HG02763 (cell line): ENCODE measurements at regions not wholly inside any gene's neighbourhood (a gene's known extent, or its start where the extent isn't known, plus 50 kb on each side); places are given as distances from the start of the nearest gene placed in this dataset.
A peak's percentile ranks its signal among the peaks of the same experiment; 100 is the strongest.
"Not testable (repeated sequence)": the region's sequence is repeated elsewhere in the genome, so short reads cannot be mapped to it uniquely, and the experiment has no call there.

ENCODE experiments used
- ATAC-seq: cut with Tn5 transposase; IDR thresholded peaks from one replicate; pipeline ENCODE4 v1.9.1; 2021; ENCODE audit warnings: mild to moderate bottlenecking, moderate library complexity; ENCODE audit not compliant: unreplicated experiment

DNA sequence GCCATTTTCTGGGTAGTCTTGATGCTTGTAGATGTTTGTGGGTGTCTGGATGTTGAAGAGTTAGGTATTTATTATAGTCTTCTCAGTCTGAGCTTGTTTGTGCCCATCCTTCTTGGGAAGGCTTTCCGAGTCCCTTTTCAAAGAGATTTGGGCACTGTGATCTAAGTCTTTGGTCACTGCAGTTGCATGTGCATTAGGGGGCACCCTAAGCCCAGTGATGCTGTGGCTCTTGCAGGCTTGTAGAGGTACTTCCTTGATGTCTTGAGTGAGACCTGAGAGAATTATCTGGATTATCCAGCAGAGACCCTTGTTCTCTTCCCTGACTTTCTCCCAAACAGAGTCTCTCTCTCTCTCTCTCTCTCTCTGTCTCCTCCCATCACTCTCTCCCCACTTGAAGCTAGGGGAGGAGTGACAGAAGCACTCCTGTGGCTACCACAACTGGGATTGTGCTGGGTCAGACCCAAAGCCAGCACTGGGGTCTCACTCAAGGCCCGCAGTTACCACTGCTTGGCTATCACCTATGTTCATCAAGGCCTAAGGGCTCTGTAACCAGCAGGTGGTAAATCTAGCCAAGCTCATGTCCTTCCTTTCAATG, 68.5 kb downstream of the TMCO5A start:
- peak; percentile 82 for ATAC-seq

- no peak for ATAC-seq
These were observed 69.9 kb downstream of the TMCO5A start for GRCh38 chr15:38004218-38004861.

DNA sequence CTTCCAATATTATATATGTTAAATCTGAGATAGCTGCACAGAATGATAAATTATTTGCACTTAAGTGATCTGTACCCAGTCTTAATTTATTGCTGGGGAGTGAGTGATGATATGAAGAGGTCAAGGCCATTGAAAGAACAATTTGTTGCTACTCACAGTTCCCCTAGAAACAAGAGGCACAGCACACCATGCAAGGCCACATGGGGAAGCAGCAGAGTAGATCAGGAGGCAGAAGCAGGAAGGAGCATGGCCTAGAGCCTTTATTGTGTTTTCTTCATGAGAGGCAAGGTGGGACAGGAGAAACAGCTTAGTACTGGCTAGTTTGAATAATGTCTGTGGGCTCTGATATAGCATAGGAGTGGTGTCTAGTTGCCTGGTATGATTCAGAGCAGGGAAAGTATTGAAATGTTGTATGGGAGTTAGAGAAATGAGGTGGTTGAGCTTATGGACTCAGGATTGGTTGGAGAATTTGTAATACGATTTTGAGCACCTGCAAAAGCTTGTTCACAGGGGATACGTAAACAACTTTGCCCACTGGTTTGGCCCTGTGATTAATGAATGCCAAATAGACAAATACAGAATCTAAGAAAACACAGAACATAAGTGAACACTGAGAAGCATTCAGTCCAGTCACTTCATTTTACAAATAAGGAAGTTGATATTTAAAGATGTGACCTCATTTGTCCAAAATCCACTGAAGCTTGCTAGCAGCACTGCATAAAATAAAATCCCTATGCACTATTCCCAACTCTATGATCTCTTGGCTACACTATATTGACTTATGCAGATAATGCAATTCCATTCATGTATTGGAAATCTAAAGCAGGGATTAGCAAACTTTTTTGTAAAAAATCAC, 71.7 kb downstream of the TMCO5A start:
- no peak for ATAC-seq

DNA sequence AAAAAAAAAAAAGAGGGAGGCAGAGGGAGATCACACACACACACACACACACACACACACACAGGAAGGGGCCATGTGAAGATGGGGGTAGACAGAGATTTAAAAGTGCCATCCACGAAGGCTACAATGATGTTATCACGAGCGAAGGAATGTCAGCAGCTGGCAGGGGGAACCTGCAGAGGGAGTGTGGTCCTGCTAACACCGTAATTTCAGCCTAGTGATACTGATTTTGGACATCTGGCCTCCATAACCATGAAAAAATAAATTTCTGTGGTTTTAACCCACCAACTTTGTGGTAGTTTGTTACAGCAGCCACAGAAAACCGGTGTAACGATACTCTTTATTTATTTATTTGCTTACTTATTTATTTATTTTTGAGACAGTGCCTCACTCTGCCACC, 76.0 kb downstream of the TMCO5A start:
- no peak for ATAC-seq

- ATAC-seq: no peak
These were observed 78.5 kb downstream of the TMCO5A start for GRCh38 chr15:38012894-38013293.

DNA sequence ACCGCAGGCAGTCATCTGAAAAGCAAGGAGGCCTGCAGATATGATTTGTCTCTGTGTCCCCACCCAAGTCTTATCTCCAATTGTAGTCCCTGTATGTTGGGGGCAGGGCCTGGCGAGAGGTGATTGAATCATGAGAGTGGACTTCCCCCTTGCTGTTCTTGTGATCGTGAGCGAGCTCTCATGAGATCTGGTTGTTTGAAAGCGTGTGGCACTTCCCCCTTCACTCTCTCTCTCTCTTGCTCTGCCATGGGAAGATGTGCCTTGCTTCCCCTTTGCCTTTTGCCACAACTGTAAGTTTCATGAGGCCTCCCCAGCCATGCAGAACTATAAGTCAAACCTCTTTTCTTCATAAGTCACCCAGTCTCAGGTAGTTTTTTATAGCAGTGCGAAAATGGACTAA, 83.3 kb downstream of the TMCO5A start:
- no peak for ATAC-seq

- ATAC-seq: no peak
These were observed 84.6 kb downstream of the TMCO5A start for GRCh38 chr15:38019066-38019465.

- peak; percentile 56 for ATAC-seq
These were observed 86.8 kb downstream of the TMCO5A start for GRCh38 chr15:38021259-38021658.

- ATAC-seq: no peak
These were observed 90.1 kb downstream of the TMCO5A start for GRCh38 chr15:38024293-38025091.

- ATAC-seq: not testable (repeated sequence)
These were observed 91.2 kb downstream of the TMCO5A start for GRCh38 chr15:38025656-38026055.

- no peak for ATAC-seq
These were observed 94.4 kb downstream of the TMCO5A start for GRCh38 chr15:38028869-38029268.

DNA sequence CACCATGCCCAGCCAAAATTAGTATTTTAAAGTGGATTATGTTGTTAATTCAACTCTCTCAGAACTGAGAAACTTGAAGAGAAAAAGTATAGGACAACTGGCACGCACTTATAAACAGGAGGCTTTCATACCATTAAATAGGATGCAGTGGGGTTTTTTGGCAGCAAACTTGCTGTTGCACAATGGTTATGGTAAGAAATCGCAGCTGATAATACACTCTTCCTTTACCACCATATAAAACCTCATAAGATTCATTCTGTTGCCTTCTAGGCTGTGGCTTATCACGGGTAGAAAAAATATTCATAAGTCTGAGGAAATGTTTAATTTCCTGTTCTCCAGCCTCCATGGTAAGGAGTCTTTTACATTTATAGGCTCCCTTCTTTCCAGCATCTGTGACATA, 95.3 kb downstream of the TMCO5A start:
- ATAC-seq: no peak

DNA sequence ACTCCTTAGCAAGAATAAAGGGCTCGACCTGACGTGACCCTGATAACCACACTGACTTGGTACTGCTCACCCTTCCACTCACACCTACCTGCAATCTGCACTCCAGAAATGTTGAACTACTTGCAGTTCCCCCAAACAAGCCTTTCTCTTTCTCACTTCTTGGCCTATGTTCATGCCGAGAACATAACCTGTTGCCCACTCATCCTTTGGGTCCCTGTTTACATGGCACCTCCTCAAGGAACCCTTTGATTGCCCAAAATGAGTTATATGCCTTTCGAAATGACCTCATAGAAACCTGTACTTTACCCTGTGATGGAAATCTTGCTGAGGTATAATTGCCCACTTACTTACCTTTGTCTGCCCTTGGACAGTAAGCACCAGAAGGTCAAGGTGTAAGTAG, 96.2 kb downstream of the TMCO5A start:
- no peak for ATAC-seq

GRCh38 chr15:38035701-38036100, 101.3 kb downstream of the TMCO5A start:
- no peak for ATAC-seq

GRCh38 chr15:38036790-38037338, 102.4 kb downstream of the TMCO5A start:
- no peak for ATAC-seq

GRCh38 chr15:38038659-38039442, 104.4 kb downstream of the TMCO5A start:
- ATAC-seq: no peak

- no peak for ATAC-seq
These were observed 106.2 kb downstream of the TMCO5A start for GRCh38 chr15:38040615-38041014.

DNA sequence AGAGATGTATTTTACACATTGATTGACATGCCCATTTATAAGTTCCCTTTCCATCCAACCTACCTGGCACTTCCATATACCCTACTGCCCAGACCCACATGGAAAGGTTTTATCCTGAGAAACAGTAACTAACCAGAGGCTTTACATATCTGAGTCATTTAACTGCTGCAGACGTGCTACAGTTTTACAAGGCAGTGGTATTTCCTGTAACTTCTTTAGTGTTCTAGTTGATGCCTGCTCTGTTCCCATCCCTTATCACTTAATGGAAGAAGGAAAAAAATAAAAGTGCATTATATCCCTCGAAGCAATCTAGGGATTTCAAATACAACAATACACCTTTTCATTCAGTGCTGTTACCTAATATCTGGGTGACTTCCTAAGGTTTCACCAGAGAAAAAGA, 107.1 kb downstream of the TMCO5A start:
- ATAC-seq: no peak

DNA sequence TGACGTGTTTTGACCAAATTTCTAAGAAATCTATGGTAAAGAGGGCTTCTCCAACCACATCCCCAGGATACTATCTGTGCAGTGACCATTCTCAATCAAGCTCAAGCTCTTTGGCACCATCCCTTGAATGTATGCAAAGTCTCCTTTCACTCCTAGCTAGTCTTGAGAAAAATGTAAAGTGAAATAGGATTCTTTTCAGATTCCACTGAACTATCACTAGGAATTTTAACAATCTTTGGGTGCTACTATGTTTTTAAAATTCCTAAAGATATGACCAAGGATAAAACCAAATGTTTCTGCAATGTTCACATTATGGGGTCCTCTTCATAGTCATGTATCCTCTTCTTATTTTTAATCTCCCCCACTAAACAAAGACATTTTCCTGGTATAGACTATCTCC, 107.8 kb downstream of the TMCO5A start:
- ATAC-seq: no peak
